Type B pancreatic cell (in vitro differentiated cells): ENCODE measurements at regions not wholly inside any gene's neighbourhood (a gene's known extent, or its start where the extent isn't known, plus 50 kb on each side); places are given as distances from the start of the nearest gene placed in this dataset.

ENCODE experiments used
- DNase-seq: peaks from one replicate; pipeline ENCODE4 v3.0.0; 2021; ENCODE audit warnings: mixed read lengths; ENCODE audit not compliant: unreplicated experiment; ENCODE audit errors: extremely low spot score
- H3K27ac Mint-ChIP-seq: 2 replicates; pipeline ENCODE4 v1.8.0; 2021; ENCODE audit warnings: mild to moderate bottlenecking, mixed read lengths
- H3K27me3 Mint-ChIP-seq: 2 replicates; pipeline ENCODE4 v1.8.0; 2021; ENCODE audit warnings: mixed read lengths
- H3K36me3 Mint-ChIP-seq: 2 replicates; pipeline ENCODE4 v1.8.0; 2021; ENCODE audit warnings: mixed read lengths
- H3K4me1 Mint-ChIP-seq: one replicate; pipeline ENCODE4 v1.8.0; 2021; ENCODE audit warnings: mixed read lengths; ENCODE audit not compliant: unreplicated experiment
- H3K4me3 Mint-ChIP-seq: 2 replicates; pipeline ENCODE4 v1.8.0; 2021; ENCODE audit warnings: mild to moderate bottlenecking, mixed read lengths
- H3K9me3 Mint-ChIP-seq: 2 replicates; pipeline ENCODE4 v1.8.0; 2021; ENCODE audit warnings: mixed read lengths
- TF ChIP-seq, protein P1 (sequence below): fragments of 200-600 bp; sonication (generic); conservative IDR thresholded peaks from 2 replicates; pipeline ENCODE4 v1.5.0; 2021; ENCODE audit warnings: antibody characterized with exemption, mild to moderate bottlenecking

DNA sequence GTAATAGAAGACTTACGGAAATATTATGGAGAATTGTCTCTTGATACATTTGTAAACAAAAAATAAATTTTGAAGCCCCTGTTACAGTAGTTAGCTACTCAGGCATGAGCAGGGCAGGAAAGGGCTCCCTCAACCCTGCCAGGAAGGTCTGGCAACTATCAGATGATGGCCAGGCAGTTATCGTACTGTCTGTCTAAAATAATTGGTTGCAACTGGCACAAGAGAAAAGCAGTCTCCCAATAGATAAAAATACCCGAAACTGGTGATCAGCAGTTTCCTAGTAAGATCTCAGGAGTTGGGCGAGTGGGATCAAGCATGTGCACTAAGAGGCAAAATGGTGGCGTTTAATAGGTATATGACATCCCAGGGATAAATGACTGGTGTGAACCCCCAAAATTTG is 1336.3 kb downstream of the C4orf33 start:
- H3K4me1 Mint-ChIP-seq: peaks cover 4% of the 10 kb centered on the region
- H3K36me3 Mint-ChIP-seq: no peaks in the 10 kb centered on the region
- no peak for DNase-seq
- no peak overlapping the region for H3K27ac Mint-ChIP-seq
- H3K9me3 Mint-ChIP-seq: no peaks in the 10 kb centered on the region
- H3K4me3 Mint-ChIP-seq: no peak overlapping the region
- no peaks in the 10 kb centered on the region for H3K27me3 Mint-ChIP-seq
- TF ChIP-seq, protein P1, sequence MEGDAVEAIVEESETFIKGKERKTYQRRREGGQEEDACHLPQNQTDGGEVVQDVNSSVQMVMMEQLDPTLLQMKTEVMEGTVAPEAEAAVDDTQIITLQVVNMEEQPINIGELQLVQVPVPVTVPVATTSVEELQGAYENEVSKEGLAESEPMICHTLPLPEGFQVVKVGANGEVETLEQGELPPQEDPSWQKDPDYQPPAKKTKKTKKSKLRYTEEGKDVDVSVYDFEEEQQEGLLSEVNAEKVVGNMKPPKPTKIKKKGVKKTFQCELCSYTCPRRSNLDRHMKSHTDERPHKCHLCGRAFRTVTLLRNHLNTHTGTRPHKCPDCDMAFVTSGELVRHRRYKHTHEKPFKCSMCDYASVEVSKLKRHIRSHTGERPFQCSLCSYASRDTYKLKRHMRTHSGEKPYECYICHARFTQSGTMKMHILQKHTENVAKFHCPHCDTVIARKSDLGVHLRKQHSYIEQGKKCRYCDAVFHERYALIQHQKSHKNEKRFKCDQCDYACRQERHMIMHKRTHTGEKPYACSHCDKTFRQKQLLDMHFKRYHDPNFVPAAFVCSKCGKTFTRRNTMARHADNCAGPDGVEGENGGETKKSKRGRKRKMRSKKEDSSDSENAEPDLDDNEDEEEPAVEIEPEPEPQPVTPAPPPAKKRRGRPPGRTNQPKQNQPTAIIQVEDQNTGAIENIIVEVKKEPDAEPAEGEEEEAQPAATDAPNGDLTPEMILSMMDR: no peak

DNA sequence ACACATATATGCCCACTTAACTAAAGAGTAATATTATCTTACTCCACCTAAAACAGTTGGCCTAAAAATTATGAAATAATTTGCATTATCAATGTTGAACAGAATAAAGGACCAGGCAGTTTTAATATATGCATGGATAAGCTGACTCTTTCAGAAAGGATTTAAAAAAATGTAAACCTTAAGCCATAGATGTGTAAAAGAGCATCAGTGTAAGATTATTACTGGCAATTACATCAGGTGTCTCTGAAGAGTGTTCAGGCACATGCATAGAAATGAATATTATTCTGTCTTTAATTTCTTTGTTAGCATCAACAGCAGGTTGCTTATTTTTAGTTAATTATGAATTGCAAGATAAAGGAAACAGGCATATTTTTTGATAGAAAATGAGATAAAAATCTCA is 1353.8 kb downstream of the C4orf33 start:
- H3K4me1 Mint-ChIP-seq: no peaks in the 10 kb centered on the region
- DNase-seq: no peak
- no peaks in the 10 kb centered on the region for H3K27me3 Mint-ChIP-seq
- no peaks in the 10 kb centered on the region for H3K36me3 Mint-ChIP-seq
- no peak overlapping the region for H3K4me3 Mint-ChIP-seq
- TF ChIP-seq, protein P1: no peak
- H3K27ac Mint-ChIP-seq: no peak overlapping the region
- no peaks in the 10 kb centered on the region for H3K9me3 Mint-ChIP-seq

DNA sequence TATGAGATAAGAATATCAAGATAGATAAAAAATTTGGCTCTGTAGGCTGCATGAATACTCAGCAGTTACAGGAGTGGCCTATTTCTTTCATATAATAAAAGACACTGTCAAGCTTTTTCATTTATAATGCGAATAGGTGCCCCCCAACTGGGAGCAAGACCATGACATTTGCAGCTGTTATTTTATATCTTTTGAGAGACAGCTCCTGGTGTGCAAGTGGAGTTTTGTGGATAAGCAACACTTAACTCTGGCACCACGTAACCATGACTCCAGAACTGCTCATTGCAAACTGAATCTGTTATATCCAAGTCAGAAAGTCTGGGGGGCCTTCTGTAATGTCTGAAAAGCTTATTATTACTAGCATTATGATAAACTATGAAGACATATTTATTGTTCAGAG is 1372.4 kb downstream of the C4orf33 start:
- Mint-ChIP-seq H3K27ac (no peak overlapping the region), H3K4me3 (no peak overlapping the region), H3K27me3 (no peaks in the 10 kb centered on the region), H3K36me3 (no peaks in the 10 kb centered on the region), H3K9me3 (no peaks in the 10 kb centered on the region), H3K4me1 (peaks cover 5% of the 10 kb centered on the region)
- no peak for DNase-seq
- TF ChIP-seq, protein P1: no peak

DNA sequence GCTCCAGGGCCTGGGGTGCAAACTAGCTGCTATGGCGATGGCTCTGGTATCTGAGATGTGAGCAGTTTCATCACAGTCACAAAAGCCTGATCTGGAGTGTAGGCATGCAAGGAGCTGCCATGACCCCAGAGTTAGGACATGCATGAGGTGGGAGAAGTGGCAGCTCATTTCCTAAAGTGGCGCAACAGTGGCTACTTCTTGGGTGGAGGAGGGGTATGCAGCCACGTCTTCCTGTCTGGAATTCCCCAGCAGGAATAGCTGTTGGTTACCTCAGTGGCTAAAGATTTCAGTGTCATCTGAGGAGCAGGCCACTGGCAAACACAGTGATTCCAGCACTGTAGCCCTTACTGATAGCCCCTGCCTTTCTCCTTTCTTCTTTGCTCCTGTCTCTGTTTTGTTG is 1382.5 kb downstream of the C4orf33 start:
- H3K4me3 Mint-ChIP-seq: no peak overlapping the region
- H3K27ac Mint-ChIP-seq: no peak overlapping the region
- H3K36me3 Mint-ChIP-seq: no peaks in the 10 kb centered on the region
- no peaks in the 10 kb centered on the region for H3K4me1 Mint-ChIP-seq
- TF ChIP-seq, protein P1: no peak
- H3K27me3 Mint-ChIP-seq: no peaks in the 10 kb centered on the region
- H3K9me3 Mint-ChIP-seq: no peaks in the 10 kb centered on the region
- DNase-seq: no peak

DNA sequence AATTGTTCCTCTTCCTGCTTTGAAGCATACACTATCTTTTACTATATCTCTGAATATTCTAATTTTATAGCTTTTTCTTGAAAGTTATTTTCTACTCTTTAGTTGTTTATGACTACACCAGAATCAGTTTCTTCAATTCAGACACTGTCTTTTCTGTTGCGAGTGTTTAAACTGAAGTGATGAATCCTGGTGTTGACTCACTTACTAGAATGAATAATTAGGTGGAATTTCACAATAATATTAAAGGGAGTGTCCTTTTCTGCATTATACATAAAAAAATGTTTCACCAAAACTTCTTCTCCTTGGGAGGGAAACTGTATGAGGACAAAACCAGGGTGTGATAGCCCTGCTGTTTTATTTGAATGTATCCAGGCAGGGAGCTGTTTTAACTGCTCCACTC is 1383.1 kb downstream of the C4orf33 start:
- TF ChIP-seq, protein P1: no peak
- Mint-ChIP-seq H3K27me3 (no peaks in the 10 kb centered on the region), H3K4me3 (no peak overlapping the region), H3K36me3 (no peaks in the 10 kb centered on the region), H3K4me1 (no peaks in the 10 kb centered on the region), H3K9me3 (no peaks in the 10 kb centered on the region), H3K27ac (no peak overlapping the region)
- no peak for DNase-seq

DNA sequence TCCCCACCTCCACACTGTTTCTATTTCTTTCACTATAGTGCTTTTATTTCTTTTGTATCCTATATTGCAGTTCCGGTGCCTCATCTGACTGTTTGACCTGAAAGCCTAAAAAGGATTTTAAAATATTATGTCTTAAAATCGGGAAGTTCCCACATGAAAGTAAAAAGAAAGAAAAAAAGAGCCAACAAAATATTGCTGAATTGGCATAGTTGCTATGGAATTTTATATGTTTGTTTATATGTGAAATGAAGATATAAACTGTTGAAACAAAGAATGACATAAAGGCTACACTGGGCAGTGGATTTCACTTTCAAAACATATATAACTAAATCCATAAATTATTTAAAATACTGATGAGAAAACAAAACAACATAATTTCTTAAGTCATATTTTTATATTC is 1383.7 kb downstream of the C4orf33 start:
- H3K36me3 Mint-ChIP-seq: no peaks in the 10 kb centered on the region

More for the DNA sequence above, 1383.7 kb downstream of the C4orf33 start:
- H3K27ac Mint-ChIP-seq: no peak overlapping the region
- no peak overlapping the region for H3K4me3 Mint-ChIP-seq
- TF ChIP-seq, protein P1: no peak
- no peaks in the 10 kb centered on the region for H3K9me3 Mint-ChIP-seq
- H3K27me3 Mint-ChIP-seq: no peaks in the 10 kb centered on the region
- no peaks in the 10 kb centered on the region for H3K4me1 Mint-ChIP-seq
- no peak for DNase-seq
